ENCODE measurements at regions not wholly inside any gene's neighbourhood (a gene's known extent, or its start where the extent isn't known, plus 50 kb on each side); places are given as distances from the start of the nearest gene placed in this dataset.

- H4K5ac ChIP-seq (ENCODE audit: insufficient read length, low read depth, low read length), result no peak overlapping the region
- Mint-ChIP-seq H3K36me3 (ENCODE audit: insufficient read depth in 1 of 3, low read depth in 3 of 3) (no peaks in the 10 kb centered on the region; a peak in 1 of 7 replicates), H3K27me3 (ENCODE audit: low read depth) (peaks cover 3% of the 10 kb centered on the region), H3K9me3 (no peaks in the 10 kb centered on the region), H3K4me1 (peaks cover 13 to 24% of the 10 kb centered on the region in 2 experiments), H3K4me3 (no peak overlapping the region), H3K27ac (no peak overlapping the region)
- no peaks in the 10 kb centered on the region for H3K79me1 ChIP-seq (ENCODE audit: insufficient read depth, low read depth, low read length, poor library complexity, severe bottlenecking)
- H3K27me3 ChIP-seq (ENCODE audit: insufficient read depth, low read length), result no peaks in the 10 kb centered on the region
- H2AK5ac ChIP-seq (ENCODE audit: insufficient read length, low read length), result no peak overlapping the region
- no peak overlapping the region for H2AFZ ChIP-seq (ENCODE audit: low read length)
- TF ChIP-seq CTCF (conservative IDR thresholded peaks at IDR 0.05), result no peak
- H3K27ac ChIP-seq (ENCODE audit: insufficient read length, low read depth, low read length), result no peak overlapping the region
- H2BK12ac ChIP-seq (ENCODE audit: insufficient read length, low read depth, low read length), result no peak overlapping the region
- H4K91ac ChIP-seq (ENCODE audit: insufficient read length, low read depth, low read length), result no peak overlapping the region
- H2BK20ac ChIP-seq (ENCODE audit: low read depth, low read length, poor library complexity, severe bottlenecking), result no peak overlapping the region
- H3K14ac ChIP-seq (ENCODE audit: insufficient read depth, low read length), result no peak overlapping the region
- no peak overlapping the region for H3T11ph ChIP-seq (ENCODE audit: low read length)
- no peaks in the 10 kb centered on the region for H3K9me3 ChIP-seq (ENCODE audit: control insufficient read depth, low read depth, low read length)
- H2BK5ac ChIP-seq (ENCODE audit: insufficient read length, low read length), result no peak overlapping the region
- no peak overlapping the region for H3K4ac ChIP-seq (ENCODE audit: low read depth, low read length)
- H2BK120ac ChIP-seq (ENCODE audit: low read depth, low read length, poor library complexity, severe bottlenecking), result no peak overlapping the region
- no peaks in the 10 kb centered on the region for H4K20me1 ChIP-seq (ENCODE audit: control insufficient read depth, insufficient read depth, insufficient read length)
- no peak overlapping the region for H3K23ac ChIP-seq (ENCODE audit: insufficient read length, low read depth, low read length)
- no peak overlapping the region for H3K56ac ChIP-seq (ENCODE audit: insufficient read length, low read depth, low read length)
- DNase-seq, result no peak
- H3K9ac ChIP-seq (ENCODE audit: extremely low read depth, insufficient read length, low read length), result no peak overlapping the region
- H3K18ac ChIP-seq (ENCODE audit: insufficient read length, low read depth, low read length), result no peak overlapping the region
- H3K4me1 ChIP-seq (ENCODE audit: insufficient read depth, low read length), result no peaks in the 10 kb centered on the region
- no peaks in the 10 kb centered on the region for H3K23me2 ChIP-seq (ENCODE audit: insufficient read length, low read depth, low read length, poor library complexity, severe bottlenecking)
- no peak overlapping the region for H3K4me2 ChIP-seq (ENCODE audit: insufficient read depth, insufficient read length, low read length)
- no peak overlapping the region for H2BK15ac ChIP-seq (ENCODE audit: low read depth, low read length)
- H4K8ac ChIP-seq (replicated peaks; ENCODE audit: insufficient read length, low read depth, low read length), result no peak overlapping the region
- H3K79me2 ChIP-seq (ENCODE audit: insufficient read depth, low read length), result no peaks in the 10 kb centered on the region
Measured at GRCh38 chr19:28301463-28301862, 911.5 kb downstream of the UQCRFS1 start.
